ENCODE measurements at regions not wholly inside any gene's neighbourhood (a gene's known extent, or its start where the extent isn't known, plus 50 kb on each side); places are given as distances from the start of the nearest gene placed in this dataset.
"Not testable (repeated sequence)": the region's sequence is repeated elsewhere in the genome, so short reads cannot be mapped to it uniquely, and the experiment has no call there.

- no peak for DNase-seq
These were observed 265.3 kb upstream of the STARD13 start for GRCh38 chr13:33550885-33551284.

- no peak for DNase-seq
These were observed 262.8 kb upstream of the RFC3 start for GRCh38 chr13:33554919-33555791.

DNA sequence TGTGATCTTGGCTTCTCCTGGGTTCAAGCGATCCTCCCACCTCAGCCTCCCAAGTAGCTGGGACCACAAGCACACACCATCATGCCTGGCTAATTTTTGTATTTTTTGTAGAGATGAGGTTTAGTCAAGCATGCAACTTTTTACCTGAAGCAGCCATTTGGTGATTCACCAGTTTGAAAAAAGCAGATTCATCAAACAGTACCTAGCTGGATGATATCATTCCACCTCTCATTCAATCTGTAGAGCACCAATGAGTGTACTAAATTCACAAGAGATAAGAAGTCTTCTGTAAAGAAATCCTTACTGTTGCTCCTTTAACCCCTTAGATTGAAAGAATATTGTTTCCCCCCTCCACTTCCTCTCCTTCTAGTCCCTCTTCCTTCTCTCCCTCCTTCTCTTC lies 261.1 kb upstream of the RFC3 start:
- no peak for DNase-seq

- no peak for DNase-seq
These were observed 257.2 kb upstream of the RFC3 start for GRCh38 chr13:33560726-33561125.

DNA sequence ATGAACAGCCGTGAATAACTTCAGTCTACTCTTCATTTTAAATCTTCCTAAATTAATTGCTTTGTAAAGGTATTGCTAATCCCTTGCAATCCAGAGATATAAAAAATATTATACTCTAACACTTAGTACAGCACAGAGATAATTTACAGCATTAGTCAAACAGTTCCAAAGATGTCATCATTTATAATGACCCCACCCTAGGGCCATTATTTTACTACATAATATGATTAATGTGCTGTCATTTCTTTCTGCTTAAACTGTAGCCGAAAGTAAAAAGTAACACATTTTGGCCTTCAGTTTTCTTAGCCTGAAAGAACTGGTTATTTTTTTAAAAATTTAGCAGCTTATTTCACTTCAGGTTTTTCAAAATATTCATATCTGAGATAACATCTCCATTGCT lies 256.3 kb upstream of the RFC3 start:
- DNase-seq = no peak

DNA sequence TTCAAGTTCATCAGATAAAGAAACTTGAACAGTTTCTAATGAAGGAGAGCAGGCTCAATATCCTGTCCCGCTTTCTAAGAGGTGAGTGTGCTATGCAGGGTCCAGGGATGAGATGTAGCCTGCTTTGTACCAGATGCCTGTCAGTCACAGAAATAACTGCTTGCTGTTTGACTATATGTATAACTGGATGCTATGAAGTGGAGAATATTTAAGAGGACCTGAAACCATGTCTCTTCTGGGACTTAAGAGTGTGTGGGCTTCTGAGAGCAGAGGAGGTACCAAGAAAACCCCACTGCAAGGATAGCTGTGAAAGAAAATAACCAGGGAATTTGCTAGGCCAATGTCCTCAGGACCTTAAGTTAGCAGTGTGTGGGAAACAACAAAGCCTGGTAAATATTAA lies 246.3 kb upstream of the RFC3 start:
- no peak for DNase-seq

DNA sequence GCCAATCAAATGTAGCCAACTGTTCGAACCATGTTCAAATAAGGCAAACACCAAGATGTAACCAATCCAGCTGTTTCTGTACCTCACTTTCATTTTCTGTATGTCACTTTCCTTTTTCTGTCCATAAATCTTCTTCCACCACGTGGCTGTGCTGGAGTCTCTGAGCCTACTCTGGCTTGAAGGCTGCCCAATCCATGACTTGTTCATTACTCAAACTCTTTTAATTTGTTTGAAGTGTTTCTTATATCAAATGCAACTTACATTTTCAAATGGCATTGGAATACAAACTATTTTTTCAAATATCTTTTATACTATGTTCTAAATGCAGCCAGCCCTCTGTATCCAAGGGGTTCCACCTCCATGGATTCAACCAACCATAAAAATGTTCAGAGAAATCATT lies 245.6 kb upstream of the RFC3 start:
- not testable (repeated sequence) for DNase-seq

DNA sequence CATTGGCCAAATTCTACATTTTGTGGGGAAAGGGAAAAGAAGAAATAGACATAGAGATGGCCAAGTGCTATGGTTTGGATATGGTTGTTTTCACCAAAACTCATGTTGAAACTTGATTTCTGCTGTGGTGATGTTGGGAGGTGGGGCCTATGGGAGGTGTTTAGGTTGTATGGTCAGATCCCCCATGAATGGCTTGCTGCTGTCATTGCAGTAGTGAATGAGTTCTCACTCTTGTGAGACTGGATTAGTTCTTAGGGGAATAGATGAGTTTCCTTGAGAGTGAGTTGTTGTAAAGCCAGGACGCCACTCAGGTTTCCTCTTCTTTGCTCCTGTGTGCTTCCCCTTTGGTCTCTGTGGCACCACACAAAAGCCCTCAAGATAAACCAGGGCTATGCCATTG lies 242.6 kb upstream of the RFC3 start:
- no peak for DNase-seq

GRCh38 chr13:33577007-33577406 lies 240.9 kb upstream of the RFC3 start:
- DNase-seq = no peak

DNA sequence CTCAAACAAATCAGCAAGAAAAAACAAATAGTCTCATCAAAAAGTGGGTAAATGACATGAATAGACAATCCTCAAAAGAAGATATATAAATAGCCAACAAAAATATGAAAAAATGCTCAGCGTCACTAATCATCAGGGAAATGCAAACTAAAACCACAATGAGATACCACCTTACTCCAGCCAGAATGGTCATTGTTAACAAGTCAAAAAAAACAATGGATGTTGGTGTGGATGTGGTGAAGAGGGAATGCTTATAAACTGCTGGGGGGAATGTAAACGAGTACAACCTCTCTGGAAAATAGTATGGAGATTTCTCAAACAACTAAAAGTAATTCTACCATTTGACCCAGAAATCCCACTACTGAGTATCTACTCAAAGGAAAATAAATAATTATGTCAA lies 239.2 kb upstream of the RFC3 start:
- no peak for DNase-seq

DNA sequence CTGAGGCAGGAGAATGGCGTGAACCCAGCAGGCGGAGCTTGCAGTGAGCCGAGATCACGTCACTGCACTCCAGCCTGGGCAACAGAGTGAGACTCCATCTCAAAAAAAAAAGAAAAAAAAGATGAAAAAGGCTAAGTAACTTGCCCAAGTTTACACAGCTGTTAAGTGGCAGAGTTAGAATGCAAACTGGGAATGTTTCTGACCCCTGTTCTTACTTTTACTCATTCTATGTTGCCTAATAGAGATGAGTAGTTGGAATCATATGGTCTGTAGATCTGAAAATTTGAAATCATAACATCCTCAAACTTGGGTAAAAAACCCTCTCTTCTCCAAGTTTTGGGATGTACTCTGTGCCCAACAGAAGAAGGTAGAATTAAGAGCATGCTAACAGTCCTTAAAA lies 235.8 kb upstream of the RFC3 start:
- DNase-seq = no peak

DNA sequence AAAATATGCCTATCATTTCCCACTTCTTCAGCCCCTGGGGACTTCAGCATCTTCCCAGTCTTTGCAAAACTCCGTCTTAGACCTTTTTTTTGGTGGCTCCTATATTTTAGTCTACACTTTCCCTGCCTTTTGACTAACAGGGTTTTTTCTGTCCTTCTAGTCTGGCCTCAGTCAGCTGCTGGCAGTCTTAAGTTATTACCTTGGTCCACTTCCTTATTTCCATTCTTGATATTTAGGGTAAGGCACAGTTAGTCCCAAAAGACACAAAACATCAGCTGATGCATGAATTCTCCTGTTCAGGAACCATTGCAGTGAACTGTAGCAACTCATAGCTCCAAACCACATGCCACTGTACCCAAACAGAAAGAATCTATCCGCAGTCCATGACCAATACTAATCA lies 234.6 kb upstream of the RFC3 start:
- no peak for DNase-seq

- peak in 8 of 56 donors; percentile 1 to 32 (median 10) for DNase-seq
These were observed 227.0 kb upstream of the RFC3 start for GRCh38 chr13:33590936-33591335.

DNA sequence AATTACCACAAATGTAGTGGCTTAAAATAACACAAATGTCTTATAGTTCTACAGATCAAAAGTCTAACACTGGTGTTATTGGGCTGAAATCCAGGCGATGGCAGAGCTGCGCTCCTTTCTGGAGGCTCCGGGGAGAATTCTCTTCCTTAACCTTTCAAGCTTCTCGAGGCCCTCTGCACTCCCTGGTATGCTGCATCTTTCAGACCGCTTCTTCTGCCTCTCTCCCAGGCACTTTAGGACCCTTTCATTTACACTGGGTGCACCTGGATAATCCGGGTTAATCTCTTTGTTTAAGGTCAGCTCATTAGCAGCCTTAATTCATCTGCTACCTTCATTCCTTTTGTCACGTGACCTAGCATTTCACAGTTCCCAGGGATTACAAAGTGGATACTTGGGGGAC lies 211.3 kb upstream of the RFC3 start:
- peak in 21 of 56 donors; percentile 0 to 69 (median 20) for DNase-seq

GRCh38 chr13:33610438-33611120 lies 207.4 kb upstream of the RFC3 start:
- DNase-seq = peak in 54 of 56 donors; percentile 3 to 81 (median 60)

DNA sequence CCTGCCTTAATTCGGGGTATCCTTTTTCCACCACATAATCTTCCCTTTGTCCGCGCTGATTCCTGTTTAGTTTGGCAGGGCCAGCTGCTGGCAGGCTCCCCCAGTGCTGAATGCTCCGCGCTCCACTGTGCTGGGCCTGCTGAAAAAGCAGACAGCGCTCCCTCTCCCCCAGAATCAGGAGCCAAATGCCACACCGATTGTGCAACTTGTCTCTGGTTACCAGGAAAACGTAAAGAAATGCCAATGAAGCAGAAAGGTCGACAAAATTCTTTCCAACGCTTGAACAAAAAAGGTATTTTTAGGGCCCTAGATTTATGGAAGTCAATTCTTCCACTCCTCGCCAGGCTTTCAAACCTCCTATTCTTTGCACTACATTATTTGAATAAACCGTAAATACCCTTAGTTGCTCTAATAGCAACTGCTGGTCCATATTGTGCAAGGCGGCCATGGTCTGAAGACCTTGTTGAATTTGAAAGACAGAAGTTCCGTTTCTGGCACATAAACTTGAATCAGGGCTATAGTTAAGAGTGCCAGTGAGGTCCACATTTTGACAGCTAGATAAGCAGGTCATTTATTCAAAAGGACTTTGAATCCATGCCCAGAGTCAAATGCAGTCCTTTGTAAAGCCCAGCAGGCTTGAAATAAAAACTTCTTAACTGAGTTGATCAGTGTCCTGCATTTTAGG lies 206.7 kb upstream of the RFC3 start:
- DNase-seq = peak in 48 of 56 donors; percentile 8 to 81 (median 54)

GRCh38 chr13:33612641-33613638 lies 205.0 kb upstream of the RFC3 start:
- no peak for DNase-seq

- DNase-seq = peak in 13 of 56 donors; percentile 4 to 59 (median 19)
These were observed 202.5 kb upstream of the RFC3 start for GRCh38 chr13:33615436-33615835.

GRCh38 chr13:33616130-33616529 lies 201.8 kb upstream of the RFC3 start:
- no peak for DNase-seq

DNA sequence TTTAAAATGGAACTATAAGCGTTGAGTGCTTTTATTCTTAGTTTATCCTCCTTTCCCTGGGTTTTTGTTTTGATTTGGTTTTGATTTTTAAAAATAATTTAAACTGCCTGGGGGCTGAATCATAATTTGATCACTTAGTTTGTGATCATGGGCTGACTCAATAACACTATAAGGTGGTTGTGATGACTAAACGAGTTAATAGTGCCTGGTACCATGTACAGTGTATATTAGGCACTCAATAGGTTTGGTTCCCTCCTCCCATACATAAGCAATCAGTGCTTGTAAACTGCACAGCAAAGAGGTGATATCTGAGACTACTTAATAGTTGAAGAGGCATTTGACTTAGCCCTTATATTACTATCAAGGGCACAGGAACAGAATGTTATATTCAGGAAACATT lies 200.9 kb upstream of the RFC3 start:
- no peak for DNase-seq

DNA sequence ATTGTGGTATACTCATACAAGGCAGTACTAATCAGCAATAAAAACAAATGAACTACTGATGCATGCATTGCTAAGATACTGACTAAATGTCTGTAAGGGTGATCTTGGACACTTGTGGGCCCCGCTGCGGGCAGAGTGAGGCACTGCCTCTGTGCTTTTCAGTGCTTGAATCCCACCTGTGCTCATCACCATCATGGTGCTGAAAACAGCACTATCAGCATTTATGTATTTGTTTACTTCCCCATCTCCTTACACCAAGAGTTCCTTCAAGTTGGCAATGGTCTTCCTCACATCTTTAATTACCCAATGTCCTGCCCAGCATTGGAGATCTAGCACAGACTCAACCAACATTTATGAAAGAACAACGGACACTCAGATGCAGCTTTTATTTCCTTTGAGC lies 193.7 kb upstream of the RFC3 start:
- no peak for DNase-seq
